ENCODE measurements at regions not wholly inside any gene's neighbourhood (a gene's known extent, or its start where the extent isn't known, plus 50 kb on each side); places are given as distances from the start of the nearest gene placed in this dataset.

- no peaks in the 10 kb centered on the region for H3K4me1 Mint-ChIP-seq
- Histone ChIP-seq H3K9ac (ENCODE audit: extremely low read depth, low read length, poor library complexity, severe bottlenecking) (no peak overlapping the region), H3K4me3 (ENCODE audit: low read length) (no peak overlapping the region), H3K36me3 (ENCODE audit: control insufficient read depth, insufficient read depth, low read length) (no peaks in the 10 kb centered on the region), H3K27ac (ENCODE audit: low read depth, low read length) (no peak overlapping the region), H3K4me1 (ENCODE audit: control insufficient read depth, insufficient read depth, low read length) (no peaks in the 10 kb centered on the region), H3K9me3 (ENCODE audit: control insufficient read depth, low read length) (no peaks in the 10 kb centered on the region), H3K27me3 (ENCODE audit: control insufficient read depth, insufficient read depth, low read length, poor library complexity, severe bottlenecking) (no peaks in the 10 kb centered on the region)
- H3K27me3 Mint-ChIP-seq (ENCODE audit: insufficient read depth) = no peaks in the 10 kb centered on the region
- 90% methylated on average over 2 of the region's 3 CpGs; no CpG with 5 or more reads in 1 of the 2 experiments for WGBS, 2 experiments (ENCODE audit: insufficient coverage in 1 of 2, insufficient read length in 1 of 2)
- H3K9me3 Mint-ChIP-seq = peaks cover 6% of the 10 kb centered on the region
- no peak for TF ChIP-seq CTCF (conservative IDR thresholded peaks at IDR 0.05)
- no peak overlapping the region for H3K27ac Mint-ChIP-seq
- H3K36me3 Mint-ChIP-seq (ENCODE audit: low read depth) = no peaks in the 10 kb centered on the region
- DNase-seq = no peak
- no peak overlapping the region for H3K4me3 Mint-ChIP-seq
Measured at GRCh38 chr6:48978016-48978415, 485.0 kb downstream of the MMUT start.

DNA sequence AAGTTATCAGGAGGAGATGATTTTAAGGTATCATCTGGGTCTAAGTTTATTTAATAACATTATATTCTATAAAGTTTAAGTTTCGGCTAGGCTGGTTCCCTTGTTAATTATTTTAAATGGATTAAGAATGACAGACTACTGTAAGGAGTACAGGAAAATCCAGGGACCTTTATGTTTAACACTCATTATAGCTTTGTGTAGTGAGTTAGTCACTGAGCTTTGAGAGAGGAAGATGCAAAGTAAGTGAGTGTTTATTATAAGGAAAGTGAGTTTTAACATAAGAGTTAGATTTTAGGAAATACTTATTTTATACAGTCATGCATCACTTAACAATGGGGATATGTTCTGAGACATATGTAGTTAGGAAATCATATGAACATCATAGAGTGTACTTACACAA lies 485.5 kb downstream of the MMUT start:
- no peak for DNase-seq
- H3K27me3 ChIP-seq (ENCODE audit: control insufficient read depth, insufficient read depth, low read length, poor library complexity, severe bottlenecking) = no peaks in the 10 kb centered on the region
- no peaks in the 10 kb centered on the region for H3K4me1 ChIP-seq (ENCODE audit: control insufficient read depth, insufficient read depth, low read length)
- no peak overlapping the region for H3K27ac Mint-ChIP-seq
- no peak overlapping the region for H3K4me3 Mint-ChIP-seq
- H3K36me3 ChIP-seq (ENCODE audit: control insufficient read depth, insufficient read depth, low read length) = no peaks in the 10 kb centered on the region
- H3K4me3 ChIP-seq (ENCODE audit: low read length) = no peak overlapping the region
- no peak overlapping the region for H3K27ac ChIP-seq (ENCODE audit: low read depth, low read length)
- no peaks in the 10 kb centered on the region for H3K36me3 Mint-ChIP-seq (ENCODE audit: low read depth)
- 67% methylated on average over 1 of the region's 1 CpG; no CpG with 5 or more reads in 1 of the 2 experiments for WGBS, 2 experiments (ENCODE audit: insufficient coverage in 1 of 2, insufficient read length in 1 of 2)
- no peak overlapping the region for H3K9ac ChIP-seq (ENCODE audit: extremely low read depth, low read length, poor library complexity, severe bottlenecking)
- H3K9me3 Mint-ChIP-seq = peaks cover 1% of the 10 kb centered on the region
- H3K9me3 ChIP-seq (ENCODE audit: control insufficient read depth, low read length) = no peaks in the 10 kb centered on the region
- no peaks in the 10 kb centered on the region for H3K4me1 Mint-ChIP-seq
- no peak for TF ChIP-seq CTCF (conservative IDR thresholded peaks at IDR 0.05)
- no peaks in the 10 kb centered on the region for H3K27me3 Mint-ChIP-seq (ENCODE audit: insufficient read depth)

DNA sequence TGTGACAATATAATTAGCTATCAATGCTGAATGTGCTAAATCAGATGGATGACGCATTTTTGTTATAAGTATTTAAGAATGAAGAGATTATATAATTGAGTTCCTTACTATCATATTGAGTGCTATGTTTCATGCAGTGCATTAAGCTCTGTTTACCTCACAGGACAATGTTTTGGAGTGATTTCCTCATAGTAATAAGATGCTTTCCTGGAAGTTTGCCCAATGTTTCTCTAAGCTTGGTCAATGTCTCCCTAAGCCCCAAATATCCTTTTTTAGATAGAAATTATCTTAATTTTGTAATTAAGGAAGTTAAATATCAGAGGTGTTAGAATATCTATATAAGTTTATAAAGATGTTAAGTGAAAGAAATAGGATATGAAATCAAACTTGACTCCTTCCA lies 489.6 kb downstream of the MMUT start:
- Mint-ChIP-seq H3K4me3 (no peak overlapping the region), H3K4me1 (no peaks in the 10 kb centered on the region), H3K27me3 (ENCODE audit: insufficient read depth) (no peaks in the 10 kb centered on the region), H3K36me3 (ENCODE audit: low read depth) (no peaks in the 10 kb centered on the region), H3K27ac (no peak overlapping the region), H3K9me3 (no peaks in the 10 kb centered on the region)
- whole genome bisulfite sequencing, 2 experiments (ENCODE audit: insufficient coverage in 1 of 2, insufficient read length in 1 of 2) = 83% methylated on average over 1 of the region's 1 CpG; no CpG with 5 or more reads in 1 of the 2 experiments
- Histone ChIP-seq H3K36me3 (ENCODE audit: control insufficient read depth, insufficient read depth, low read length) (no peaks in the 10 kb centered on the region), H3K27ac (ENCODE audit: low read depth, low read length) (no peak overlapping the region), H3K4me3 (ENCODE audit: low read length) (no peak overlapping the region), H3K4me1 (ENCODE audit: control insufficient read depth, insufficient read depth, low read length) (no peaks in the 10 kb centered on the region), H3K9ac (ENCODE audit: extremely low read depth, low read length, poor library complexity, severe bottlenecking) (no peak overlapping the region), H3K27me3 (ENCODE audit: control insufficient read depth, insufficient read depth, low read length, poor library complexity, severe bottlenecking) (no peaks in the 10 kb centered on the region), H3K9me3 (ENCODE audit: control insufficient read depth, low read length) (no peaks in the 10 kb centered on the region)
- no peak for DNase-seq
- no peak for TF ChIP-seq CTCF (conservative IDR thresholded peaks at IDR 0.05)

Data from endodermal cell (in vitro differentiated cells).